ENCODE measurements at regions not wholly inside any gene's neighbourhood (a gene's known extent, or its start where the extent isn't known, plus 50 kb on each side); places are given as distances from the start of the nearest gene placed in this dataset.

DNA sequence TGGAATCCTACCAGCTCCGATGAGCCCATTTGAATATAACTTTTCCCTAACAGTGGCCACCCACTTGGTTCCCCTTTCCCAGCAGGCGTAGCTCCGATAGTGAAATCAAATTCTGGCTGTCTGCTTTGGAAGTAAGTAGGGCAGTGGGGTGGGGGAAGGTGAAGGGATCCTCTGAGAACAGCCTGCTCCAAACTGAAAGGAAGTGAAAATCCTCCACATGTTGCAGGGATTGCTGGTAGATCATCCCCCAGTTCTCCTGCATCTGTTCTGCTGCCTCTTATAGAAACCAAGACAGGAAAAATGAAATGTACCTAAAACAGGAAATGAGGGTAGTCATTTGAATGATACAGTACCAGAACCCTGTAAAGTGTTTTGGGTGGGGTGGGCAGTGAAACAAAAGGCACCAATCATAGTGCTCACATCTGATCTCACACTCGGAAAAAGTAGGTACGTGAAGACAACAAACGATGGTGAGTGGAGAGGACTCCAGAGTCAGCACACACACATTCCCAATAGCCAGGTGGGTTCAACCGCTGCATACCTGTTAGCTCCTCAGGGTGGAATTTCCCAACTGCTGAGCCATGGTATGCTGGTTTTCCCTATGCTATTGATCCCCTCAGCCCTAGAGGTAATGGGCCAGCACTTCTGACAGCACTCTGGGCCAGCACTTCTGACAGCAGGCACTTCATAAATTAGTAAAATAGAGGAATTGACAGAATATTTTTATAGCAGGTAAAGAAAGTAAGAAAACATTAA is 304.9 kb upstream of the ADAMTS9 start:
- no peak for DNase-seq (ENCODE audit: extremely low read depth, low read depth)

DNA sequence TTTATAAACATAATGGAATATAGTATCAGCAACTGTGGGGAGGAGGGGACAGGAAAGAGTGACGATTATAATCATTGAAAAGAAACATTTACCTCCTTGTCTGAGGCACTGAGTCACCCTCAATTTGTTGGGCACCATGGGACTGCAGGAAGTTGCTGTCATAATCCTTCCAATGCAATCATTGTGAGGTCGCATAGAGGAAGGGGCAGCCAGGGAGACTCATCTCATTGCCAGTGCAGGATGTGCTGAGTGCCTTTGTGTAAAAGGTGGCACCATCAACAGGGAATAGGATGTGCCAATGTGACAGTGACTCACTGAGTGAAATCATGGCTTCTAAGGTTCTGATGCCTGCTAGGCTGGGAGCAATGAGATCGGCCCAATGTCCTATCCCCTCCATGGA is 300.4 kb upstream of the ADAMTS9 start:
- TF ChIP-seq, protein P1, sequence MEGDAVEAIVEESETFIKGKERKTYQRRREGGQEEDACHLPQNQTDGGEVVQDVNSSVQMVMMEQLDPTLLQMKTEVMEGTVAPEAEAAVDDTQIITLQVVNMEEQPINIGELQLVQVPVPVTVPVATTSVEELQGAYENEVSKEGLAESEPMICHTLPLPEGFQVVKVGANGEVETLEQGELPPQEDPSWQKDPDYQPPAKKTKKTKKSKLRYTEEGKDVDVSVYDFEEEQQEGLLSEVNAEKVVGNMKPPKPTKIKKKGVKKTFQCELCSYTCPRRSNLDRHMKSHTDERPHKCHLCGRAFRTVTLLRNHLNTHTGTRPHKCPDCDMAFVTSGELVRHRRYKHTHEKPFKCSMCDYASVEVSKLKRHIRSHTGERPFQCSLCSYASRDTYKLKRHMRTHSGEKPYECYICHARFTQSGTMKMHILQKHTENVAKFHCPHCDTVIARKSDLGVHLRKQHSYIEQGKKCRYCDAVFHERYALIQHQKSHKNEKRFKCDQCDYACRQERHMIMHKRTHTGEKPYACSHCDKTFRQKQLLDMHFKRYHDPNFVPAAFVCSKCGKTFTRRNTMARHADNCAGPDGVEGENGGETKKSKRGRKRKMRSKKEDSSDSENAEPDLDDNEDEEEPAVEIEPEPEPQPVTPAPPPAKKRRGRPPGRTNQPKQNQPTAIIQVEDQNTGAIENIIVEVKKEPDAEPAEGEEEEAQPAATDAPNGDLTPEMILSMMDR (IDR thresholded peaks at IDR 0.05; ENCODE audit: low read depth, low read length) = no peak
- DNase-seq (ENCODE audit: extremely low read depth, low read depth) = no peak

More for the DNA sequence above, 304.9 kb upstream of the ADAMTS9 start:
- TF ChIP-seq, protein P1 (IDR thresholded peaks at IDR 0.05; ENCODE audit: low read depth, low read length) = no peak

DNA sequence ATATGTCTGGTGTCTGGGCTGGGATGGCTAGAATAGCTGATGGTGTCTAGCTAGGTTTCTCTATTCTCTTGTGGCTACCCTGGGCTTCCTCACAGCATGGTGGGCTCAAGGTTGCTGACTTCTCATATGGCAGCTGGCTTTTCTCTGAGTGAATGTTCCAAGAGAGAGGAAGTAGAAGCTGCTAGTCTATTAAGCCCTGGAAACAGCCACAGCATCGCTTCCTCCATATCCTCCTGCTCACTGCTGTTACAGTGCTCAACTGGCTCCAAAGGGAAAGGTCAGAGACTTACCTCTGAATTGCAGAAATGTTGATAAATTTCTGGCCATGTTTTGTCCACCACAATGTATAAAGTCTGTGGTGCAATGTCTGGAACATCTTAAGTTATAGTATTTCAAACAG is 299.9 kb upstream of the ADAMTS9 start:
- no peak for DNase-seq (ENCODE audit: extremely low read depth, low read depth)
- TF ChIP-seq, protein P1 (IDR thresholded peaks at IDR 0.05; ENCODE audit: low read depth, low read length) = no peak

DNA sequence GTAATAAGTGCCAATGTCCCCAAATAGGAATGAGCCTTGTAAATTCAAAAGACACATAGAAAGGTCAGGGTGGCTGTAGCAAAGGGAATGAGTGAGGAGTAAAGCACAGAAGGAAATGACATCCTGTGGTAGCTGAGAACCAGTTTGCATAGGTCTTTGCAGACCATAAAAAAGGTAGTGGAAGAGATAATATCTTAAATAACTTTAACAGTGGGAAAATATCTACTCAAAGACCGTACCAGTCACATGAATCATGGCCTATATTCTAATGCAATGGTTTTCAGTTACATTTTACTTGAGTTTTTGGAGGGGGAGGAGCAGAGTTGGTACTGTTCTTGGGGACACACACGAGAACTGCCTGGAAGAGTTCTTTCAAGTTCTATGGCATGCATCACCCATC is 297.3 kb upstream of the ADAMTS9 start:
- no peak for DNase-seq (ENCODE audit: extremely low read depth, low read depth)
- TF ChIP-seq, protein P1 (IDR thresholded peaks at IDR 0.05; ENCODE audit: low read depth, low read length) = no peak

DNA sequence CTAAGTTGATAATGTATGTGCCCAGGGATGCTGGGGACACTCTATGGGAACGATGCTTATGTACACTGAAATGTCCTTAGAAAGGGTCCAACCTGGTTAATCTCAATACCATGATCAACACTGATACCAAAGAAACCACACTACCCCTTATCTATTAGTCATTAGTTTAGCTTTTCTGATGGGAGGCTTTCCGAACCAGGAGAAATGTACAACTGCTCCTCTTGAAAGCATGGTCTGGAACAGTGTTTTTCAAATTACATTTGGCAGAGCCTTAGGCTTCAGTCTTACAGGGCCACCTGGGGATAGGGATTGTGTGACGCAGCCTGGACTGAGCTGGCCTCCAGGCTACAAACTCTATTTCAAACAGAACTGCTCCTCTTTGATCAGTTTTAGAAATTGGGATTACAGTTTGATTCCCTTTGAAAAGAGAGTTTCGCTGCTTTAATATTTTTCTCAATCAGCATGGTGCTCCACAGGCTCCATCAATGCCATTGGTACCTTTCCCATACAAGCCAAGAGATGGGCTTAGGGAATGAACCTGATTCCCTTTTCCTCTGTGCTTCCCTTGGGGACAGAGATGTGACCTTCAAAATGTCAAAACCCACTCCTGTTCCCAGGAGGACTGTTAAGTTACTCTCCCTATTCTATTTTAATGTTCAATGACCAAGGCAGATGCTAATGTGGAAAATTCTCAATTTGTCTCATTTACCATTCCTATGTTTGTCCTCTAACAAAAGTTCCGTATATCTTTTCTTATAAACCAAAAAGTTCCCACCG is 296.0 kb upstream of the ADAMTS9 start:
- TF ChIP-seq, protein P1 (IDR thresholded peaks at IDR 0.05; ENCODE audit: low read depth, low read length) = no peak
- no peak for DNase-seq (ENCODE audit: extremely low read depth, low read depth)

DNA sequence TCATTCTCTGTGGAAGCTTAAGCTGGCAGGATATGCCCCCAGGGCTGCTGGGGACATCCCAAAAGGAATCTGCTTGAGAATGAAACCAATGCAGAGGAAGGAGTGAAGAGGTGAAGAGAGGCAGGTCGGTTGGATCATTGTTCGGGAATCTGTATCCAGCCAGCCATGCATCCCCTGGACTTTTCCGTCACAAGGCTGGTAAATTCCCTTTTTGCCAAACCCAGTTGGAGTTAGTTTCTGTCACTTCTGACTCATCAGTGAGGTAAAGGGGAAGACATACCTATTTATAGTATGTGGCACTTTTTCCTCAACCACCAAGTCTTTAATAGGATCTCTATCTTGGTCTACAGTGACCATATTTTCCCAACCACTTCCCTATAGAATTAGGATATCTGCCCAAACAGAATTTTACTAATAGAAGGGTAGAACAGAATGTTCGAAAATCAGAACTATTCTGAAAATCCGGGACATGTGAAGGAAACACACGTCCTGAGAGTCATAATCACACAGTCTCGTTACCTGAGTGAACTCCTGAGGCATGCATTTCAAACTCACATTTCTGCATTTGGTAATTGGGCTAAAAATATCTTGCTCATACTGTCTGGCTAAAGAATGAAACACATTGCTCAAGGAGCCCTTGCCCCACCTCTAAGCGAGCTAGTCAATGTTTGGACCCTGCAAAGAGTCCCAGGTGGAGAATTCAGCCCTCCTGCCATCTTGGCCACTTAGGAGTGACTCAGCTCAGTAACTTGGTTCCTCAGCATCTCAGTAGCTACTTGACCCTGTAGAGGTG is 289.7 kb upstream of the ADAMTS9 start:
- no peak for DNase-seq (ENCODE audit: extremely low read depth, low read depth)
- TF ChIP-seq, protein P1 (IDR thresholded peaks at IDR 0.05; ENCODE audit: low read depth, low read length) = no peak

Data from AG09319 (cell line).